ENCODE measurements at regions not wholly inside any gene's neighbourhood (a gene's known extent, or its start where the extent isn't known, plus 50 kb on each side); places are given as distances from the start of the nearest gene placed in this dataset.

- Mint-ChIP-seq H3K27ac (no peak overlapping the region), H3K27me3 (peaks cover 43% of the 10 kb centered on the region), H3K4me3 (no peak overlapping the region), H3K4me1 (ENCODE audit: unreplicated experiment) (no peaks in the 10 kb centered on the region), H3K36me3 (no peaks in the 10 kb centered on the region), H3K9me3 (no peaks in the 10 kb centered on the region)
- TF ChIP-seq, protein P1, sequence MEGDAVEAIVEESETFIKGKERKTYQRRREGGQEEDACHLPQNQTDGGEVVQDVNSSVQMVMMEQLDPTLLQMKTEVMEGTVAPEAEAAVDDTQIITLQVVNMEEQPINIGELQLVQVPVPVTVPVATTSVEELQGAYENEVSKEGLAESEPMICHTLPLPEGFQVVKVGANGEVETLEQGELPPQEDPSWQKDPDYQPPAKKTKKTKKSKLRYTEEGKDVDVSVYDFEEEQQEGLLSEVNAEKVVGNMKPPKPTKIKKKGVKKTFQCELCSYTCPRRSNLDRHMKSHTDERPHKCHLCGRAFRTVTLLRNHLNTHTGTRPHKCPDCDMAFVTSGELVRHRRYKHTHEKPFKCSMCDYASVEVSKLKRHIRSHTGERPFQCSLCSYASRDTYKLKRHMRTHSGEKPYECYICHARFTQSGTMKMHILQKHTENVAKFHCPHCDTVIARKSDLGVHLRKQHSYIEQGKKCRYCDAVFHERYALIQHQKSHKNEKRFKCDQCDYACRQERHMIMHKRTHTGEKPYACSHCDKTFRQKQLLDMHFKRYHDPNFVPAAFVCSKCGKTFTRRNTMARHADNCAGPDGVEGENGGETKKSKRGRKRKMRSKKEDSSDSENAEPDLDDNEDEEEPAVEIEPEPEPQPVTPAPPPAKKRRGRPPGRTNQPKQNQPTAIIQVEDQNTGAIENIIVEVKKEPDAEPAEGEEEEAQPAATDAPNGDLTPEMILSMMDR (conservative IDR thresholded peaks at IDR 0.05), result no peak
- DNase-seq (ENCODE audit: extremely low spot score, unreplicated experiment), result no peak
Observed at GRCh38 chr11:131195661-131196517, 174.5 kb upstream of the NTM start.

- TF ChIP-seq, protein P1 (conservative IDR thresholded peaks at IDR 0.05), result no peak
- DNase-seq (ENCODE audit: extremely low spot score, unreplicated experiment), result no peak
- H3K36me3 Mint-ChIP-seq, result no peaks in the 10 kb centered on the region
- no peak overlapping the region for H3K27ac Mint-ChIP-seq
- no peaks in the 10 kb centered on the region for H3K4me1 Mint-ChIP-seq (ENCODE audit: unreplicated experiment)
- H3K4me3 Mint-ChIP-seq, result no peak overlapping the region
- H3K9me3 Mint-ChIP-seq, result no peaks in the 10 kb centered on the region
- peaks cover 36% of the 10 kb centered on the region for H3K27me3 Mint-ChIP-seq
Observed at GRCh38 chr11:131198161-131199014, 172.0 kb upstream of the NTM start.

- Mint-ChIP-seq H3K27ac (no peak overlapping the region), H3K4me3 (no peak overlapping the region), H3K27me3 (peaks cover 35% of the 10 kb centered on the region), H3K36me3 (no peaks in the 10 kb centered on the region), H3K4me1 (ENCODE audit: unreplicated experiment) (no peaks in the 10 kb centered on the region), H3K9me3 (no peaks in the 10 kb centered on the region)
- TF ChIP-seq, protein P1 (conservative IDR thresholded peaks at IDR 0.05), result no peak
- DNase-seq (ENCODE audit: extremely low spot score, unreplicated experiment), result no peak
Observed at GRCh38 chr11:131199015-131199280, 171.5 kb upstream of the NTM start.

- Mint-ChIP-seq H3K4me1 (ENCODE audit: unreplicated experiment) (no peaks in the 10 kb centered on the region), H3K27ac (no peak overlapping the region), H3K27me3 (peaks cover 19% of the 10 kb centered on the region), H3K36me3 (no peaks in the 10 kb centered on the region), H3K9me3 (no peaks in the 10 kb centered on the region), H3K4me3 (no peak overlapping the region)
- TF ChIP-seq, protein P1 (conservative IDR thresholded peaks at IDR 0.05), result no peak
- no peak for DNase-seq (ENCODE audit: extremely low spot score, unreplicated experiment)
Observed at GRCh38 chr11:131201674-131202073, 168.7 kb upstream of the NTM start.

DNA sequence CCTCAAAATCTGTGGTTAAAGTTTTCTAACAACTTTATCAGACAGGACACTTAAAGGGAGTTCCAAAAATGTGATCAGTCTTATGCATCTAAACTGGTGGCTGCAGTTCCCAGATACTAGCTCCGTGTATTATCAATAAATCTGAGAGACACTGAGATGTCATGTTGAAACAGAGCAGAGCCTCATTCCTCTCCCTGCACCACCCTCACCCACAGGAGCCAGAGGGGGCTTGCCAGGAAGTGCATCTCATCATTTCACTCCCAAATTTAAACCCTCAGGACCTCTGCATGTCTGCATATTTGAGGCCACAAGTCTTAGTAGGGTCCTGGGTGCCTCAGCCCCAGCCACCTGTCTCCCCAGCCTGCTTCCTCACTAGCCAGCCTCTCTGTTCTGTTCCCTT is 167.4 kb upstream of the NTM start:
- Mint-ChIP-seq H3K4me3 (no peak overlapping the region), H3K27me3 (peaks cover 14% of the 10 kb centered on the region), H3K36me3 (no peaks in the 10 kb centered on the region), H3K27ac (no peak overlapping the region), H3K9me3 (no peaks in the 10 kb centered on the region), H3K4me1 (ENCODE audit: unreplicated experiment) (no peaks in the 10 kb centered on the region)
- no peak for DNase-seq (ENCODE audit: extremely low spot score, unreplicated experiment)
- TF ChIP-seq, protein P1 (conservative IDR thresholded peaks at IDR 0.05), result no peak
